Mucosa of descending colon (tissue), 3 donors: ENCODE measurements at regions not wholly inside any gene's neighbourhood (a gene's known extent, or its start where the extent isn't known, plus 50 kb on each side); places are given as distances from the start of the nearest gene placed in this dataset.

Source experiments
- ATAC-seq: fragments of 200-7000 bp; cut with Tn5 transposase; one replicate; pipeline ENCODE4 v1.9.1; 2020; ENCODE audit warnings: mild to moderate bottlenecking, moderate library complexity
- DNase-seq, 3 donors: peaks; one replicate each; pipeline ENCODE4 v3.0.0-alpha.2; 2020
- H3K36me3 ChIP-seq: fragments of 200-600 bp; one replicate; pipeline ENCODE4 v1.8.0; 2021; ENCODE audit warnings: low read depth, mild to moderate bottlenecking
- H3K4me1 ChIP-seq: fragments of 200-600 bp; one replicate; pipeline ENCODE4 v1.8.0; 2021; ENCODE audit warnings: low read depth, mild to moderate bottlenecking
- H3K4me3 ChIP-seq: fragments of 200-600 bp; one replicate; pipeline ENCODE4 v1.8.0; 2021; ENCODE audit warnings: mild to moderate bottlenecking
- H3K9me3 ChIP-seq: fragments of 200-600 bp; one replicate; pipeline ENCODE4 v1.8.0; 2021; ENCODE audit warnings: mild to moderate bottlenecking
- intact Hi-C, 2 donors: fragments of 100-400 bp; cut with DNase I in 1 of 2; cut with micrococcal nuclease in 1 of 2; formaldehyde crosslinking; loops; one replicate each; pipeline versions ENCODE4 v1.11.0 to v1.11.1; 2022; cut with DNase I, micrococcal nuclease
- TF ChIP-seq, protein P1 (sequence below): fragments of 200-600 bp; IDR thresholded peaks from one replicate; pipeline ENCODE4 v1.8.0; 2022; ENCODE audit warnings: antibody characterized with exemption, mild to moderate bottlenecking
- donor health status: DM: no; HTN: no; CAD: no; lungs with moderate emphysema.
- donor health status: DM: no; HTN: no; CAD: no.
- donor health status: DM: no; HTN: yes; CAD: no.

DNA sequence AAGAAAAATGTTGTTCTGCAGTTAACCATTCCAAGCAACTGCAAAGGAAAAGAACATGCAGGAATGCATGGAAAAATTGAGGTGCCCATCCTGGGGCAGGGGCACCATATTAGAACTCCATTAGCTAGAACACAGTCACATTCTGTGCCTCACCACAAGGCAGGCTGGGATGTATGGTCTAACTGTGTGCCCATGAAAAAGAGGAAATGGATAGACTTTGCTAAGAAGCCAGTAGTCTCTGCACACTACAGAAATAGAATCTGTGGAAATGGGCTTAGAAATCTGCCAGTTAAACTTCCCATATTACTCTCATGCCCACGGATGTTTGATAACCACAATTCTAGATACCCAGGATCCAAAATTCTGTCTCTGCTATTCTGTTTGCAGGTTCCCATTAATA lies 423.8 kb upstream of the SMARCA2 start:
- Histone ChIP-seq H3K4me1 (no peaks in the 10 kb centered on the region), H3K4me3 (no peak overlapping the region), H3K36me3 (no peaks in the 10 kb centered on the region), H3K9me3 (no peaks in the 10 kb centered on the region)
- ATAC-seq: no peak
- TF ChIP-seq, protein P1, sequence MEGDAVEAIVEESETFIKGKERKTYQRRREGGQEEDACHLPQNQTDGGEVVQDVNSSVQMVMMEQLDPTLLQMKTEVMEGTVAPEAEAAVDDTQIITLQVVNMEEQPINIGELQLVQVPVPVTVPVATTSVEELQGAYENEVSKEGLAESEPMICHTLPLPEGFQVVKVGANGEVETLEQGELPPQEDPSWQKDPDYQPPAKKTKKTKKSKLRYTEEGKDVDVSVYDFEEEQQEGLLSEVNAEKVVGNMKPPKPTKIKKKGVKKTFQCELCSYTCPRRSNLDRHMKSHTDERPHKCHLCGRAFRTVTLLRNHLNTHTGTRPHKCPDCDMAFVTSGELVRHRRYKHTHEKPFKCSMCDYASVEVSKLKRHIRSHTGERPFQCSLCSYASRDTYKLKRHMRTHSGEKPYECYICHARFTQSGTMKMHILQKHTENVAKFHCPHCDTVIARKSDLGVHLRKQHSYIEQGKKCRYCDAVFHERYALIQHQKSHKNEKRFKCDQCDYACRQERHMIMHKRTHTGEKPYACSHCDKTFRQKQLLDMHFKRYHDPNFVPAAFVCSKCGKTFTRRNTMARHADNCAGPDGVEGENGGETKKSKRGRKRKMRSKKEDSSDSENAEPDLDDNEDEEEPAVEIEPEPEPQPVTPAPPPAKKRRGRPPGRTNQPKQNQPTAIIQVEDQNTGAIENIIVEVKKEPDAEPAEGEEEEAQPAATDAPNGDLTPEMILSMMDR: no peak
- intact Hi-C loops: no loop called here
- no peak for DNase-seq

- no peak for ATAC-seq
- intact Hi-C loops: no loop called here
- Histone ChIP-seq H3K36me3 (no peaks in the 10 kb centered on the region), H3K4me1 (no peaks in the 10 kb centered on the region), H3K9me3 (no peaks in the 10 kb centered on the region), H3K4me3 (no peak overlapping the region)
- no peak for DNase-seq
- TF ChIP-seq, protein P1: no peak
Observed at GRCh38 chr9:1598270-1598669, 416.9 kb upstream of the SMARCA2 start.

DNA sequence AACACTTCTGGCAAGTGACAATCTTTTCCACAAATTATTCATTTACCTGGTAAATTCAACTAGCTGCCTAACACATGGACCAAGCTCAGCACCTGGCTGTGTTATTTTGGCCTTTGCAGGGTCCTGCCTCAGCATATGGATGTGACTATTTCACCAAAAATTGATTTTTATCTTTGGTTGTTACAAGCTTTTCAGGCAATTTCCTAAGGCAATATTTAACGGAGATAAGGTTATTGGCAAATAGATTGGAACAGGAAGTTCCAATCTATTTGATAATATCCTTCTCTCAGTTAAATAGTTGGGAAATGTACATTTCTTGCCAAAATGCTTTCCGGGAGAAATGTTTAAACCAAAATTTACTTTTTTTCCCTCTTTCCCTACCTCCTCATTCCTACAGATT lies 415.2 kb upstream of the SMARCA2 start:
- TF ChIP-seq, protein P1: no peak
- no peak for ATAC-seq

DNA sequence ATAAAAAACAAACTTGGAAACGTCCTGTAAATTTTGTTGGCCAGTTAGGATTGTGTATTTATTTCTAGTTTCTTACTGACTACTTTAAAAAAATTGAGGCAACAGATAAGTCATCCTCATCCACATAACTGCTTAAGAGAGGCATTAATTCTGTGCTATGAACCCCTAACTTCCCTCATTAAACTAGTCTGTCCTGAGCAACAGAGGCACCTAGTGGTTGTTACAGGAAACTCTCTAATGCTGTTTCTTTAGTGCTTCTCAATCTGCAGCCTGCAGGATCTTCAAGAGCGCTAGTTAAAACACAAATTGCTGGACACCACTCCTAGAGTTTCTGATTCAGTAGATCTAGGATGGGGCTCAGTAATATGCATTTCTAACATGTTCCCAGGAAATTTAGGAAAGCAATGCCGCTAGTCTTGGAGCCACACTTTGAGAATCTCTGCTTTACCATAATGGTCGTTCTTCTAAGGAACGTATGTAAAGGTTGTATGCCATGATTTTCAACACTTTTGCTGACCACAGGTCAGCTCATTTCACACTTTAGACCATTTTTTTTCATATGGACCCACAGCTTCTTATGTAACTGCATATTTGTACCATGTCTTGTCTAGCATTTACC lies 410.1 kb upstream of the SMARCA2 start:
- ATAC-seq (no peak), DNase-seq (peak in 1 of 3 donors; percentile 6)
- intact Hi-C loops: no loop called here
- Histone ChIP-seq H3K36me3 (no peaks in the 10 kb centered on the region), H3K4me3 (no peak overlapping the region), H3K9me3 (no peaks in the 10 kb centered on the region), H3K4me1 (no peaks in the 10 kb centered on the region)
- TF ChIP-seq, protein P1: no peak

More for the DNA sequence above, 415.2 kb upstream of the SMARCA2 start:
- intact Hi-C loops: no loop called here
- no peaks in the 10 kb centered on the region for H3K9me3 ChIP-seq
- no peak for DNase-seq
- no peaks in the 10 kb centered on the region for H3K4me1 ChIP-seq
- H3K4me3 ChIP-seq: no peak overlapping the region
- H3K36me3 ChIP-seq: no peaks in the 10 kb centered on the region

- no peaks in the 10 kb centered on the region for H3K36me3 ChIP-seq
- TF ChIP-seq, protein P1: no peak
- no peak for ATAC-seq
- no peak for DNase-seq
- no peaks in the 10 kb centered on the region for H3K4me1 ChIP-seq
- no peak overlapping the region for H3K4me3 ChIP-seq
- H3K9me3 ChIP-seq: no peaks in the 10 kb centered on the region
- intact Hi-C loops: no loop called here
Observed at GRCh38 chr9:1606253-1606652, 408.9 kb upstream of the SMARCA2 start.

DNA sequence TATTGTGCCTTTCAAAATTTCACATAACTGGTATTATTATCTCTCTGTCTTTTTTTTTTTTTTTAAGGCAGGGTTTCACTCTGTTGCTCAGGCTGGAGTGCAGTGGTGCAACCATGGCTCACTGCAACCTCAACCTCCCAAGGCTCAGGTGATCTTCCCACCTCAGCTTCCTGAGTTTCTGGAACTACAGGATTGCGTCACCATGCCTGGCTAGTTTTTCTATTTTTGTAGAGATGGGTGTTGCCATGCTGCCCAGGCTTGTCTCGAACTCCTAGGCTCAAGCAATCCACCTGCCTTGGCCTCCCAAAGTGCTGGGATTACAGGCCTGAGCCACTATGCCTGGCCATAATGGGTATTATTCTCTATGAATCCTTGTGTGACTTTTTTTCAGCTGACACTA lies 402.3 kb upstream of the SMARCA2 start:
- Histone ChIP-seq H3K4me1 (no peaks in the 10 kb centered on the region), H3K9me3 (no peaks in the 10 kb centered on the region), H3K36me3 (no peaks in the 10 kb centered on the region), H3K4me3 (no peak overlapping the region)
- TF ChIP-seq, protein P1: no peak
- no peak for ATAC-seq
- intact Hi-C loops: no loop called here
- no peak for DNase-seq
